HEK293 (cell line): ENCODE measurements at regions not wholly inside any gene's neighbourhood (a gene's known extent, or its start where the extent isn't known, plus 50 kb on each side); places are given as distances from the start of the nearest gene placed in this dataset.

ENCODE experiments used
- BCL11B ChIP-seq: fragments of 450-650 bp; formaldehyde crosslinking; IDR thresholded peaks from 2 replicates; pipeline ENCODE4 v1.5.1; 2016; ENCODE audit warnings: low read depth, missing biosample characterization, missing genetic modification characterization
- GLIS1 ChIP-seq: fragments of 450-650 bp; formaldehyde crosslinking; IDR thresholded peaks from 2 replicates; pipeline ENCODE4 v1.5.1; 2016; ENCODE audit warnings: missing biosample characterization, missing genetic modification characterization
- HOXA7 ChIP-seq: sonication (generic); formaldehyde crosslinking; IDR thresholded peaks from 2 replicates; pipeline ENCODE4 v1.8.1; 2022; ENCODE audit warnings: missing genetic modification reagents, borderline replicate concordance
- MZF1 ChIP-seq: fragments of 450-650 bp; formaldehyde crosslinking; IDR thresholded peaks from 2 replicates; pipeline ENCODE4 v1.5.1; 2017; ENCODE audit warnings: missing biosample characterization, missing genetic modification characterization, borderline replicate concordance
- SETDB1 ChIP-seq: IDR thresholded peaks from one replicate; pipeline ENCODE4 v1.6.1; 2017; ENCODE audit warnings: mild to moderate bottlenecking, low read length, moderate library complexity, mixed read lengths; ENCODE audit not compliant: insufficient read length
- ZFP41 ChIP-seq: fragments of 450-650 bp; formaldehyde crosslinking; IDR thresholded peaks from 2 replicates; pipeline ENCODE4 v1.5.1; 2016; ENCODE audit warnings: missing biosample characterization, missing genetic modification characterization, borderline replicate concordance
- ZNF10 ChIP-seq: fragments of 450-650 bp; formaldehyde crosslinking; IDR thresholded peaks from 2 replicates; pipeline ENCODE4 v1.5.1; 2017; ENCODE audit warnings: missing biosample characterization, missing genetic modification characterization
- ZNF121 ChIP-seq: fragments of 450-650 bp; formaldehyde crosslinking; IDR thresholded peaks from 2 replicates; pipeline ENCODE4 v1.5.1; 2016; ENCODE audit warnings: missing biosample characterization, missing genetic modification characterization
- ZNF132 ChIP-seq: fragments of 450-650 bp; formaldehyde crosslinking; IDR thresholded peaks from 2 replicates; pipeline ENCODE4 v1.5.1; 2017; ENCODE audit warnings: missing biosample characterization, missing genetic modification characterization, borderline replicate concordance
- ZNF155 ChIP-seq: fragments of 450-650 bp; formaldehyde crosslinking; IDR thresholded peaks from 2 replicates; pipeline ENCODE4 v1.5.1; 2016; ENCODE audit warnings: missing biosample characterization, missing genetic modification characterization
- ZNF202 ChIP-seq: fragments of 450-650 bp; formaldehyde crosslinking; IDR thresholded peaks from 2 replicates; pipeline ENCODE4 v1.5.1; 2016; ENCODE audit warnings: missing biosample characterization, missing genetic modification characterization, borderline replicate concordance
- ZNF223 ChIP-seq: fragments of 450-650 bp; formaldehyde crosslinking; IDR thresholded peaks from 2 replicates; pipeline ENCODE4 v1.5.1; 2016; ENCODE audit warnings: missing biosample characterization, missing genetic modification characterization
- ZNF354C ChIP-seq: fragments of 450-650 bp; formaldehyde crosslinking; IDR thresholded peaks from 2 replicates; pipeline ENCODE4 v1.5.1; 2016; ENCODE audit warnings: missing biosample characterization, missing genetic modification characterization, low read depth, borderline replicate concordance
- ZNF433 ChIP-seq: fragments of 450-650 bp; formaldehyde crosslinking; IDR thresholded peaks from 2 replicates; pipeline ENCODE4 v1.5.1; 2016; ENCODE audit warnings: missing biosample characterization, missing genetic modification characterization, low read depth
- ZNF514 ChIP-seq: fragments of 450-650 bp; formaldehyde crosslinking; IDR thresholded peaks from 2 replicates; pipeline ENCODE4 v1.5.1; 2016; ENCODE audit warnings: missing biosample characterization, missing genetic modification characterization
- ZNF623 ChIP-seq: fragments of 450-650 bp; formaldehyde crosslinking; IDR thresholded peaks from 2 replicates; pipeline ENCODE4 v1.5.1; 2016; ENCODE audit warnings: missing biosample characterization, missing genetic modification characterization
- ZNF624 ChIP-seq: fragments of 450-650 bp; formaldehyde crosslinking; IDR thresholded peaks from 2 replicates; pipeline ENCODE4 v1.5.1; 2017; ENCODE audit warnings: missing biosample characterization, missing genetic modification characterization
- ZNF660 ChIP-seq: fragments of 450-650 bp; IDR thresholded peaks from 2 replicates; pipeline ENCODE4 v1.5.1; 2018; ENCODE audit warnings: missing biosample characterization, mild to moderate bottlenecking, missing genetic modification characterization
- ZNF830 ChIP-seq: fragments of 450-650 bp; IDR thresholded peaks from 2 replicates; pipeline ENCODE4 v1.5.0; 2018; ENCODE audit warnings: missing biosample characterization, missing genetic modification characterization, low read depth, mild to moderate bottlenecking, moderate library complexity
- ZXDB ChIP-seq: fragments of 450-650 bp; formaldehyde crosslinking; IDR thresholded peaks from 2 replicates; pipeline ENCODE4 v1.5.1; 2016; ENCODE audit warnings: missing biosample characterization, missing genetic modification characterization
- TF ChIP-seq, protein P1 (sequence below): fragments of 450-650 bp; formaldehyde crosslinking; IDR thresholded peaks from 2 replicates; pipeline ENCODE4 v1.5.1; 2016; ENCODE audit warnings: missing biosample characterization, missing genetic modification characterization
- TF ChIP-seq, protein P2 (sequence below): fragments of 450-650 bp; IDR thresholded peaks from 2 replicates; pipeline ENCODE4 v1.5.1; 2018; ENCODE audit warnings: missing biosample characterization, mild to moderate bottlenecking, missing genetic modification characterization
- TF ChIP-seq, protein P3 (sequence below): fragments of 450-650 bp; formaldehyde crosslinking; IDR thresholded peaks from 2 replicates; pipeline ENCODE4 v1.5.1; 2016; ENCODE audit warnings: missing biosample characterization, missing genetic modification characterization
- TF ChIP-seq, protein P4 (sequence below): fragments of 450-650 bp; formaldehyde crosslinking; IDR thresholded peaks from 2 replicates; pipeline ENCODE4 v1.5.1; 2016; ENCODE audit warnings: missing biosample characterization, missing genetic modification characterization
- TF ChIP-seq, protein P5 (sequence below): fragments of 450-650 bp; formaldehyde crosslinking; conservative IDR thresholded peaks from 2 replicates; pipeline ENCODE4 v1.5.1; 2016; ENCODE audit warnings: low read depth, missing biosample characterization, missing genetic modification characterization
- TF ChIP-seq, protein P6 (sequence below): fragments of 450-650 bp; formaldehyde crosslinking; IDR thresholded peaks from 2 replicates; pipeline ENCODE4 v1.5.1; 2016; ENCODE audit warnings: missing biosample characterization, missing genetic modification characterization
- TF ChIP-seq, protein P7 (sequence below): fragments of 450-650 bp; formaldehyde crosslinking; IDR thresholded peaks from 2 replicates; pipeline ENCODE4 v1.5.1; 2016; ENCODE audit warnings: missing biosample characterization, missing genetic modification characterization

DNA sequence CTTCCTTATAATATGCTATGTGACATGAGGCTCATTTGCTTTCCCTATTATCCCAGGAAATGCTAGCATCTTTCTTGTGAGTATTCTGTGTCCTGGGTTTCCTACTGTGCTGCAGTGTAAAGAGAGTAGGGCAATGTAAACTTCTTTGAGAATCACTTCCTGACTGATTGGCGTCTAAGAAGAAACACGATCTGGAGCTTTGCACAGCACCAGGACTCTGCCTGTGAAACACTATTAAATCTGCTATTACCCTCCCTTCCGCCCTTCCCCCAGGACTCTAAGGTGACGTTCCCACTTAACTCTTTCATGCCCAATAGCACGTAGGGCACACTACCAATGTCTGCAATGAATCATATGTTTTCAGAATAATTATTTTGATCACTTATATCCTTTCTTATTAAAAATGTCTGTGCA, 607.3 kb upstream of the CITED2 start (continued):
- TF ChIP-seq, protein P1, sequence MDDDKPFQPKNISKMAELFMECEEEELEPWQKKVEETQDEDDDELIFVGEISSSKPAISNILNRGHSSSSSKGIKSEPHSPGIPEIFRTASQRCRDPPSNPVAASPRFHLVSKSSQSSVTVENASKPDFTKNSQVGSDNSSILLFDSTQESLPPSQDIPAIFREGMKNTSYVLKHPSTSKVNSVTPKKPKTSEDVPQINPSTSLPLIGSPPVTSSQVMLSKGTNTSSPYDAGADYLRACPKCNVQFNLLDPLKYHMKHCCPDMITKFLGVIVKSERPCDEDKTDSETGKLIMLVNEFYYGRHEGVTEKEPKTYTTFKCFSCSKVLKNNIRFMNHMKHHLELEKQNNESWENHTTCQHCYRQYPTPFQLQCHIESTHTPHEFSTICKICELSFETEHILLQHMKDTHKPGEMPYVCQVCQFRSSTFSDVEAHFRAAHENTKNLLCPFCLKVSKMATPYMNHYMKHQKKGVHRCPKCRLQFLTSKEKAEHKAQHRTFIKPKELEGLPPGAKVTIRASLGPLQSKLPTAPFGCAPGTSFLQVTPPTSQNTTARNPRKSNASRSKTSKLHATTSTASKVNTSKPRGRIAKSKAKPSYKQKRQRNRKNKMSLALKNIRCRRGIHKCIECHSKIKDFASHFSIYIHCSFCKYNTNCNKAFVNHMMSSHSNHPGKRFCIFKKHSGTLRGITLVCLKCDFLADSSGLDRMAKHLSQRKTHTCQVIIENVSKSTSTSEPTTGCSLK = no peak
- TF ChIP-seq, protein P2, sequence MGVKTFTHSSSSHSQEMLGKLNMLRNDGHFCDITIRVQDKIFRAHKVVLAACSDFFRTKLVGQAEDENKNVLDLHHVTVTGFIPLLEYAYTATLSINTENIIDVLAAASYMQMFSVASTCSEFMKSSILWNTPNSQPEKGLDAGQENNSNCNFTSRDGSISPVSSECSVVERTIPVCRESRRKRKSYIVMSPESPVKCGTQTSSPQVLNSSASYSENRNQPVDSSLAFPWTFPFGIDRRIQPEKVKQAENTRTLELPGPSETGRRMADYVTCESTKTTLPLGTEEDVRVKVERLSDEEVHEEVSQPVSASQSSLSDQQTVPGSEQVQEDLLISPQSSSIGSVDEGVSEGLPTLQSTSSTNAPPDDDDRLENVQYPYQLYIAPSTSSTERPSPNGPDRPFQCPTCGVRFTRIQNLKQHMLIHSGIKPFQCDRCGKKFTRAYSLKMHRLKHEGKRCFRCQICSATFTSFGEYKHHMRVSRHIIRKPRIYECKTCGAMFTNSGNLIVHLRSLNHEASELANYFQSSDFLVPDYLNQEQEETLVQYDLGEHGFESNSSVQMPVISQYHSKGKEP (tag by site-specific recombination) = peak; percentile 55
- TF ChIP-seq, protein P3, sequence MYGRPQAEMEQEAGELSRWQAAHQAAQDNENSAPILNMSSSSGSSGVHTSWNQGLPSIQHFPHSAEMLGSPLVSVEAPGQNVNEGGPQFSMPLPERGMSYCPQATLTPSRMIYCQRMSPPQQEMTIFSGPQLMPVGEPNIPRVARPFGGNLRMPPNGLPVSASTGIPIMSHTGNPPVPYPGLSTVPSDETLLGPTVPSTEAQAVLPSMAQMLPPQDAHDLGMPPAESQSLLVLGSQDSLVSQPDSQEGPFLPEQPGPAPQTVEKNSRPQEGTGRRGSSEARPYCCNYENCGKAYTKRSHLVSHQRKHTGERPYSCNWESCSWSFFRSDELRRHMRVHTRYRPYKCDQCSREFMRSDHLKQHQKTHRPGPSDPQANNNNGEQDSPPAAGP = peak; percentile 63; the same call in 1 of the 2 replicates
- no peak for TF ChIP-seq ZNF202 (tag by site-specific recombination)
- TF ChIP-seq ZFP41 (tag by site-specific recombination) = no peak
- TF ChIP-seq, protein P4, sequence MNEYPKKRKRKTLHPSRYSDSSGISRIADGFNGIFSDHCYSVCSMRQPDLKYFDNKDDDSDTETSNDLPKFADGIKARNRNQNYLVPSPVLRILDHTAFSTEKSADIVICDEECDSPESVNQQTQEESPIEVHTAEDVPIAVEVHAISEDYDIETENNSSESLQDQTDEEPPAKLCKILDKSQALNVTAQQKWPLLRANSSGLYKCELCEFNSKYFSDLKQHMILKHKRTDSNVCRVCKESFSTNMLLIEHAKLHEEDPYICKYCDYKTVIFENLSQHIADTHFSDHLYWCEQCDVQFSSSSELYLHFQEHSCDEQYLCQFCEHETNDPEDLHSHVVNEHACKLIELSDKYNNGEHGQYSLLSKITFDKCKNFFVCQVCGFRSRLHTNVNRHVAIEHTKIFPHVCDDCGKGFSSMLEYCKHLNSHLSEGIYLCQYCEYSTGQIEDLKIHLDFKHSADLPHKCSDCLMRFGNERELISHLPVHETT (tag by site-specific recombination) = no peak
- TF ChIP-seq, protein P5, sequence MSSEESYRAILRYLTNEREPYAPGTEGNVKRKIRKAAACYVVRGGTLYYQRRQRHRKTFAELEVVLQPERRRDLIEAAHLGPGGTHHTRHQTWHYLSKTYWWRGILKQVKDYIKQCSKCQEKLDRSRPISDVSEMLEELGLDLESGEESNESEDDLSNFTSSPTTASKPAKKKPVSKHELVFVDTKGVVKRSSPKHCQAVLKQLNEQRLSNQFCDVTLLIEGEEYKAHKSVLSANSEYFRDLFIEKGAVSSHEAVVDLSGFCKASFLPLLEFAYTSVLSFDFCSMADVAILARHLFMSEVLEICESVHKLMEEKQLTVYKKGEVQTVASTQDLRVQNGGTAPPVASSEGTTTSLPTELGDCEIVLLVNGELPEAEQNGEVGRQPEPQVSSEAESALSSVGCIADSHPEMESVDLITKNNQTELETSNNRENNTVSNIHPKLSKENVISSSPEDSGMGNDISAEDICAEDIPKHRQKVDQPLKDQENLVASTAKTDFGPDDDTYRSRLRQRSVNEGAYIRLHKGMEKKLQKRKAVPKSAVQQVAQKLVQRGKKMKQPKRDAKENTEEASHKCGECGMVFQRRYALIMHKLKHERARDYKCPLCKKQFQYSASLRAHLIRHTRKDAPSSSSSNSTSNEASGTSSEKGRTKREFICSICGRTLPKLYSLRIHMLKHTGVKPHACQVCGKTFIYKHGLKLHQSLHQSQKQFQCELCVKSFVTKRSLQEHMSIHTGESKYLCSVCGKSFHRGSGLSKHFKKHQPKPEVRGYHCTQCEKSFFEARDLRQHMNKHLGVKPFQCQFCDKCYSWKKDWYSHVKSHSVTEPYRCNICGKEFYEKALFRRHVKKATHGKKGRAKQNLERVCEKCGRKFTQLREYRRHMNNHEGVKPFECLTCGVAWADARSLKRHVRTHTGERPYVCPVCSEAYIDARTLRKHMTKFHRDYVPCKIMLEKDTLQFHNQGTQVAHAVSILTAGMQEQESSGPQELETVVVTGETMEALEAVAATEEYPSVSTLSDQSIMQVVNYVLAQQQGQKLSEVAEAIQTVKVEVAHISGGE (tag by site-specific recombination) = no peak
- no peak for TF ChIP-seq ZNF354C (tag by site-specific recombination)
- no peak for TF ChIP-seq ZNF155 (tag by site-specific recombination)
- no peak for TF ChIP-seq HOXA7 (CRISPR knock-in tag)
- TF ChIP-seq, protein P6, sequence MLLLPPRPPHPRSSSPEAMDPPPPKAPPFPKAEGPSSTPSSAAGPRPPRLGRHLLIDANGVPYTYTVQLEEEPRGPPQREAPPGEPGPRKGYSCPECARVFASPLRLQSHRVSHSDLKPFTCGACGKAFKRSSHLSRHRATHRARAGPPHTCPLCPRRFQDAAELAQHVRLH = peak; percentile 87
- TF ChIP-seq ZXDB (tag by site-specific recombination) = peak; percentile 69
- peak; percentile 58; the same call in 1 of the 2 replicates for TF ChIP-seq ZNF660
- peak; percentile 46; the same call in 1 of the 2 replicates for TF ChIP-seq ZNF10 (tag by site-specific recombination)
- TF ChIP-seq ZNF223 (tag by site-specific recombination) = no peak
- TF ChIP-seq ZNF624 (tag by site-specific recombination) = no peak
- no peak for TF ChIP-seq ZNF433 (tag by site-specific recombination)
- TF ChIP-seq BCL11B (tag by site-specific recombination) = no peak
- peak; percentile 73 for TF ChIP-seq MZF1 (tag by site-specific recombination)
- TF ChIP-seq, protein P7, sequence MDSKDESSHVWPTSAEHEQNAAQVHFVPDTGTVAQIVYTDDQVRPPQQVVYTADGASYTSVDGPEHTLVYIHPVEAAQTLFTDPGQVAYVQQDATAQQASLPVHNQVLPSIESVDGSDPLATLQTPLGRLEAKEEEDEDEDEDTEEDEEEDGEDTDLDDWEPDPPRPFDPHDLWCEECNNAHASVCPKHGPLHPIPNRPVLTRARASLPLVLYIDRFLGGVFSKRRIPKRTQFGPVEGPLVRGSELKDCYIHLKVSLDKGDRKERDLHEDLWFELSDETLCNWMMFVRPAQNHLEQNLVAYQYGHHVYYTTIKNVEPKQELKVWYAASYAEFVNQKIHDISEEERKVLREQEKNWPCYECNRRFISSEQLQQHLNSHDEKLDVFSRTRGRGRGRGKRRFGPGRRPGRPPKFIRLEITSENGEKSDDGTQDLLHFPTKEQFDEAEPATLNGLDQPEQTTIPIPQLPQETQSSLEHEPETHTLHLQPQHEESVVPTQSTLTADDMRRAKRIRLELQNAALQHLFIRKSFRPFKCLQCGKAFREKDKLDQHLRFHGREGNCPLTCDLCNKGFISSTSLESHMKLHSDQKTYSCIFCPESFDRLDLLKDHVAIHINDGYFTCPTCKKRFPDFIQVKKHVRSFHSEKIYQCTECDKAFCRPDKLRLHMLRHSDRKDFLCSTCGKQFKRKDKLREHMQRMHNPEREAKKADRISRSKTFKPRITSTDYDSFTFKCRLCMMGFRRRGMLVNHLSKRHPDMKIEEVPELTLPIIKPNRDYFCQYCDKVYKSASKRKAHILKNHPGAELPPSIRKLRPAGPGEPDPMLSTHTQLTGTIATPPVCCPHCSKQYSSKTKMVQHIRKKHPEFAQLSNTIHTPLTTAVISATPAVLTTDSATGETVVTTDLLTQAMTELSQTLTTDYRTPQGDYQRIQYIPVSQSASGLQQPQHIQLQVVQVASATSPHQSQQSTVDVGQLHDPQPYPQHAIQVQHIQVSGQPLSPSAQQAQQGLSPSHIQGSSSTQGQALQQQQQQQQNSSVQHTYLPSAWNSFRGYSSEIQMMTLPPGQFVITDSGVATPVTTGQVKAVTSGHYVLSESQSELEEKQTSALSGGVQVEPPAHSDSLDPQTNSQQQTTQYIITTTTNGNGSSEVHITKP (tag by site-specific recombination) = peak; percentile 48
- no peak for TF ChIP-seq ZNF830 (tag by site-specific recombination)
- TF ChIP-seq ZNF623 (tag by site-specific recombination) = no peak
- no peak for TF ChIP-seq ZNF514 (tag by site-specific recombination)
- peak; percentile 39 for TF ChIP-seq SETDB1
- no peak for TF ChIP-seq ZNF121 (tag by site-specific recombination)
- no peak for TF ChIP-seq ZNF132 (tag by site-specific recombination)
- no peak for TF ChIP-seq GLIS1 (tag by site-specific recombination)
